Fibroblast of skin of scalp (primary cell): ENCODE measurements at regions not wholly inside any gene's neighbourhood (a gene's known extent, or its start where the extent isn't known, plus 50 kb on each side); places are given as distances from the start of the nearest gene placed in this dataset.
A peak's percentile ranks its signal among the peaks of the same experiment; 100 is the strongest.
"Not testable (repeated sequence)": the region's sequence is repeated elsewhere in the genome, so short reads cannot be mapped to it uniquely, and the experiment has no call there.

ENCODE experiments used
- DNase-seq: peaks from one replicate; pipeline ENCODE4 v3.0.0-alpha.2; 2013

- peak; percentile 52 for DNase-seq
These were observed 273.3 kb downstream of the NSUN3 start for GRCh38 chr3:94336046-94336753.

GRCh38 chr3:94345101-94345500 lies 282.2 kb downstream of the NSUN3 start:
- no peak for DNase-seq

DNA sequence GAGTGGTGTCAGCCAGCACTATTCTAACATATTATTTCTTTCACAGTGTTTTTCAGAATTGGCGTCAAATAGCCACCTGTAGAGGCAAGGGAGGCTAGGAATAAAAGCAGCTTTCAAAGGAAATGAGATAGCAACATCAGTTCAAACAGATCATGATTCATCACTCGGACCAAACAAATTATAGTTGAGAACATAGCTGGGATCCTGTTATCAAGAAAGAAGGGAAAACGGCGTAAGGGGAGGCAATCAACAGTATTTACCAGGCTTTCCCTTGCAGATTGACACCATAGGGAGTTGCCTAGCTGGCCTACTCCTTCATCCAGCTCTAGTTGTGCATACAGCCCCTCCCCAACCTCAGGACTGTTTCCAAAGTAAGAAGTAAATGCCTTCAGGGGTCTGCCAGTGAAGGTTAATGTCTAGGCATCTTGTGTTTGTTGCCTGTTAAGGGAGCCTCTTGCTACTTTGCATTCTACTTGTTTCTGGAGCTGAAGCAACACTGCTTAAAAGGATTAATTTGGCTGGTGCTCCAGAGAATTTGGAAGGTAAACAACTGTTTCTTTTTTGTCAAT lies 286.5 kb downstream of the NSUN3 start:
- DNase-seq: no peak

GRCh38 chr3:94356581-94356980 lies 293.7 kb downstream of the NSUN3 start:
- DNase-seq: no peak

DNA sequence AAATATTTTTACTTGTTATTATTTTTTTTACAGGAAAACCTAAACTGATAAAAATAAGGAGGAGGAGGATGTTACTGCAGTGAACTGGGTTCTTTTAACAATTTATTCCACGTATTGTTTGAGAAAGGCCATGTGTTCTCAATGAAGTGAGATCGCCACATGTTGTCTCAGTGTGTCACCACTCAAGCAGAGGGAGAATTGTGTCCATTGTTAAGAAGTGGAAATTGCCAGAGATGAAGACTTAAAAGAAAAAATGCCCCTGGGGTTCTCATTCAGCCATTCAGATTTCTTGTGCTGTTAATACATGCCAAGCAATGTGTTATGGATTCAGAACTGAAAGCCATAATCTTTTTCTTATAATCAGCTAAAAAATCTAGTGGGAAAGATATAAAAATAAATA lies 297.1 kb downstream of the NSUN3 start:
- DNase-seq: no peak

GRCh38 chr3:94360987-94361386 lies 298.1 kb downstream of the NSUN3 start:
- DNase-seq: peak; percentile 16

GRCh38 chr3:94362393-94362792 lies 299.5 kb downstream of the NSUN3 start:
- no peak for DNase-seq

DNA sequence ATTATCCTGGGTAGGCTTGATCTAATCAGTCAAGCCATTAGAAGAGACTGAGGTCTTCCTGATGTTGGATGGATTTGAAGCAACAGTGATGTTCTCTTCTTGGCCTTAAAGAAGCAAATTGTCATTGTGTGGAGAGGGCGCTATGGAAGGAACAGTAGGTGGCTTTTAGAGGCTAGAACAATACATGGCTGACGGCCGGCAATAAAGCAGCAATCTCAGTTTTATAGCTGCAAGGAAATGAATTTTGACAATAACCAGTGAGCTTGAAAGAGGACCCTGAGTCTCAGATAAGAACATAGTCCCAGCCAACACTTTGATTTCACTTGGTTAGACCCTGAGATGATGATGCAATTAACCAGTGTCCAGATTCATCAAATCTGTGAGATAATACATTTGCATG lies 302.1 kb downstream of the NSUN3 start:
- no peak for DNase-seq

DNA sequence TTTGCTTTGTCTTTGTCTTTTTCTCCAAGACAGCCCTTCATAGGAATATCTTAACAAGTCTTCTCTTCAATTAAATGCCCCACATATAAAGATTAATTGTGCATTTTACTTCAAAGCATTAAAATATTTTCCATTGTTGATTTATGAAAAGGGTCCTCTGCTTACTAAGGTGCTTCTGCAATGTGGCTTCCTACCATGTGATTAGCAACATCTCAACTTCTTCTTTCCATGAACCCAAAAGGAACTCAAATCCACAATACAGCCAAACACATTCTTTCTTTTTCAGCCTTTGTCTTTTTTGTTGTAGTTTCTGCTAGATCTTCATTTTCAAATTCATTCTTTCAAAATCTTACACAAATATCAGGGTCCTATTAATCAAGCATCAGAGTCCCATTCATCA lies 309.2 kb downstream of the NSUN3 start:
- DNase-seq: no peak

DNA sequence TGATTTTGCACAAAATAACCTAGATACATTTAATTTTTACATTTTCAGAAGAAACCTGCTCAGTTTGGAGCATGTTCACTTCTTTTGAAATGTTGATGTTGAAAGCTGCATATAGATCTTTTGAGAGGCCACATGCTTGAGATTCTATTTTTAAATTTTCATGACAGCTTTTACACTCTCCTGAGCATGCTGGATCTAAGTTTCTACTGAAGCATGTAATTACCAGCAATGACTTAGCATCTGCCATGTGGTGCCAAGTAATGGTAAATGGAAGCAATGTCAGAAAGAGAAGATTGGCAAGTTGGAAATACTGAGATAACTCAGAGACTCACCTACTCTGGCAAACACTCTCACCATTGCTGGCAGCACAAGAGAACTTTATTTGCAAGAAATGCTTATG lies 310.6 kb downstream of the NSUN3 start:
- no peak for DNase-seq

GRCh38 chr3:94374439-94375161 lies 311.7 kb downstream of the NSUN3 start:
- no peak for DNase-seq

DNA sequence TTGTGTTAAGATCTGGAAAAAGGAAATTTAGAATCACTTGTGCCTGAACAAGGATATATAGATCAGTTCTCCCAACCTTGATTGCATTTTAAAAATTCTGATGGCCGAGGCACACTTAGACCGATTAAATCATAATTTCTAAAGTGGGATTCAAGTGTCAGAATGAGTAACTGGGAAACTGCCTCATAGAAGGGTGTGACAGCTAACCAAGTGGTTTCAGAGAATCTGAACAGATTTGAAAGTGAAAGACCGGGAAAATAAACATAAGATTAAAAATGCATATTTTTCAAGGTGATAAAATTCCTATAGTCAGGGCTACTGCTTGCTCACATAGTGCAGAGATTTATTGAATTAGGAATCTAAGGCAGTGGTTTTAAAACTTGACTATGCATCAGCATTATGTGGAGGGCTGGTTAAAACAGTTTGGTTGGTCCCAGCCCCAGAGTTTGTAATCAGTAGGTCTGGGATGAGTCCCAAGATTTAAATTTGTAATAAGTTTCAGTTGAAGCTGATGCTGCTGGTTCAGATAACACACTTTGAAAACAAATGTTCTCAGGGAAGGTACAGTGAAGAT lies 314.3 kb downstream of the NSUN3 start:
- DNase-seq: not testable (repeated sequence)

DNA sequence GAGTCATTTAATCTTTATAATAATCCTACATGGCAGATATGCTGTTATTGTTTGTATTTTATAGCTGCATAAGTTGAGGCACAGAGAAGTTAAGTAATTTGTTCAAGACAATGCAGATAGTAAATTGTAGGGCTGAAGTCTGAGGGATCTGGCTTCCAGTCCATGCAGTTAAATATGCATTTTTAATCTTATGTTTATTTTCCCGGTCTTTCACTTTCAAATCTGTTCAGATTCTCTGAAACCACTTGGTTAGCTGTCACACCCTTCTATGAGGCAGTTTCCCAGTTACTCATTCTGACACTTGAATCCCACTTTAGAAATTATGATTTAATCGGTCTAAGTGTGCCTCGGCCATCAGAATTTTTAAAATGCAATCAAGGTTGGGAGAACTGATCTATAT lies 315.0 kb downstream of the NSUN3 start:
- DNase-seq: not testable (repeated sequence)

- DNase-seq: no peak
These were observed 315.5 kb downstream of the NSUN3 start for GRCh38 chr3:94378322-94378721.

GRCh38 chr3:94379264-94379663 lies 316.4 kb downstream of the NSUN3 start:
- no peak for DNase-seq

DNA sequence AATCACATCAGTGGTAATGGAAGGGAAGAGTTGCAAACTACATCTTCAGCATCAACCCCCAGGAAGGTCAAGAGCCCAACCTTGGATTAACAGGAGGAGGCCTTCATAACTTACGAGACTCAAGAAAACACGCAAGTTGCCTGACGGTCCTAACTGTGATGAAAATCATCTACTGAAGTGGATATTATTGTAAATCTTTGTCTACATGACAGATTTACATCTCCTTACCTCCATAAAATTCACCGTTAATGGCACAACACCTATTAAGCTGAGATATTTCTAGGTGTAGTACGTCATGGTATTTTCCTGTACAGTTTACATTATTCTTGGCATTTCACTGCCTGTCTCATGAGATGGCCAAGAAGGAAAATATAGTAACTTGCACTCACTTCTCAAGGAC lies 332.0 kb downstream of the NSUN3 start:
- DNase-seq: no peak

DNA sequence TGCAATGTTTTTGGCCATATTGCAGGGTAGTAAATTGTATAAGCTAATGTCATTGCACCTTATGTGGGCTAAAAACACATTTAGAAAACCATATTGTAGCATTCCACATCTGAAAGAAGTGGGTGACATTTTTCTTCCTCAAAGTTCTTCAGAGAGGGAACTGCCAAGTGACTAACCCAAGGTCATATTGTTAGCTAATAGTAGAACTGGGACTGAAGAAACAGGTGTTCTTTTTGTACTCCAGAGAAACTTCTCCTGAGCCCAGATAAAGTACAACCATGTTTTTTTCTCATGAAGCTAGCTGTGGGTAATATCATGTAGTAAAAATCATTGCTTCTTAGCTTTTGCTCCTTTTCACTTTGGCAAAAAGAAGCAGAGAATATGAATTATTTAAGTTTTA lies 333.0 kb downstream of the NSUN3 start:
- no peak for DNase-seq

DNA sequence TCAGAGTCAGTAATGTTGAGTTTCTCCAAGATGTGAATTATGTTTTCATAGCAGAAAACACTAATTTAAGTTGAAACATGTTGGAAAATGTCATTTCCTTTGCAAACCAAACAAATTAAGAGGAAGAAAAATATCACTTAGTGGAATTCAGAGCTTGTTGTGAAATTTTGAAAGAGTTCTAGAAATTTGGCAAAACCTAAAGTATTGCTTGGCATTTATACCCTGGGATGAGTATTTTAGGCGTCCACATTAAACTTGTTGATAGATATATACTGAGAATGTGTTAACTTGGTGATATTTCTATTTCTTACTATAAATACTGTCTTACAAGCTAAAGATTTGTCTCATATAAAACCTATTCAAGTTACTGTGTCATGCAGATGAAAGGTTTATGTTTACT lies 335.2 kb downstream of the NSUN3 start:
- no peak for DNase-seq

DNA sequence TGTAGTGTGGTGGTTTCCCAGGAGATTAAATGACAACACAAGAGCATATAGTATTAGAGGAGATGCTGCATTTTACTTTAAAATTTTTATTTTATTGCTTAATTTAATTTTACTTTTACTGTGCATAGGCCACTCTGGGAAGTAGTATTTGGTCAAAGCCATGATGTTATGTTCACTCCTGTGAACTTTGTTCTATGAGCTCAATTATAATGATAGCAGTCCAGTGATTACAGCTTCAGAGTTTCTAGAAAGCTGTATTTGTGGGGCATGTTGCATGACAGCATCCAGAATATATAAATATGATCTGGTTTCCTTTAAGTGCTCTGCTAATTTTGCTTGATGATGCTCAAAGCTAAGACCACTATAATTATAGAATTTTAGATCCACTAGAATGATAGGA lies 338.6 kb downstream of the NSUN3 start:
- no peak for DNase-seq

DNA sequence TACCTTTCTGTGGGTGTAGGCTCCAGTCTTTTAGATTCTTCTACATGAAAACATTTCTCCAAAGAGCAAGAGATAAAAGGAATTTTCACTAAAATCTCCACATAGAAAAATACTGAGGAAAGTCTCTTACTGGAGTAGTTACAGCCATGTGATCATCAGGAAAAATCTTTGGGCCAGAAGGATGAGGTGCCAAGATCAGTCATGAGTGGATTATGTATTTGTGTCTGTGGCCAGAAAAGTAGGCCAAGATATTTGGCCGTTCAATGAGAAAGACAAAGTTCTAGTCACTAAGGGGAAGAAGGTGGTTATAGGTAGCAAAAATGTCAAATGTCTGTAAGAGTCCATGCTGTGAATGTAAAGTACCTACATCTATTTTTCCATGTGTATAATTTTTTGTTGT lies 339.3 kb downstream of the NSUN3 start:
- DNase-seq: no peak

DNA sequence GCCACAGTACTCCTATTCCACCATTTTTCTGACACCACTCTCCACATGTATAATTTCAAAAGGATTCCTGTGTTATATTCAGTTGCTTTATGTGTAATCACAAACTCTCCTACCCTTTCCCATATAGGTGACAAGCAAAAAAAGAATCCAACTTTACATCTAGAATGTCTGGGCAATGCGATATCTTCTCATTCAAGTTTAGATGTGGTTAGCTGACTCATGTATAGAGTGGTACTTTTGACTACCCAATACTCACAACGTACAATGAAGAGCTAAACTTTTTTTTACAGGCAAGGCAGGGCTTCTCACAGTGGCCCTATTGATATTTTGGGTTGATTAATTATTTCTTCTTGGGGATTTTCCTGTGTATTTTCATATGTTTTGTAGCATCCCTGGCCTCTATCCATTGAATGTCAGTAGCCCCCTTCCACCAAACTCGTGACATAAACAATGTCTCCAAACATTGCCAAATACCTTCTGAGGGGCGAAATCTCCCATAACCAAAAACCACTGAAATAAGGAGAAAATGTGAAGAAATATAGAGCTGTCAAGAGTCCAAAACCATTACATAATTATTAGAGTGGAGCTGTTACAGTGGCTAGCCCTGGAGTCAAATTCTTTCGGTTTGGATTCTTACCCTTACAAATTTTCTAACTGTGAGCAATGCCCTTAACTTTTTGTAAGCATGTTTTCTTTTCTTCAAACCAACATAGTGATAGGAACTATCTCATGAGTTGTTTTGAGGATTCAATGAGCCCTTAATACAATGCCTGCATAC lies 342.6 kb downstream of the NSUN3 start:
- DNase-seq: peak; percentile 57

- no peak for DNase-seq
These were observed 343.7 kb downstream of the NSUN3 start for GRCh38 chr3:94406595-94406994.

DNA sequence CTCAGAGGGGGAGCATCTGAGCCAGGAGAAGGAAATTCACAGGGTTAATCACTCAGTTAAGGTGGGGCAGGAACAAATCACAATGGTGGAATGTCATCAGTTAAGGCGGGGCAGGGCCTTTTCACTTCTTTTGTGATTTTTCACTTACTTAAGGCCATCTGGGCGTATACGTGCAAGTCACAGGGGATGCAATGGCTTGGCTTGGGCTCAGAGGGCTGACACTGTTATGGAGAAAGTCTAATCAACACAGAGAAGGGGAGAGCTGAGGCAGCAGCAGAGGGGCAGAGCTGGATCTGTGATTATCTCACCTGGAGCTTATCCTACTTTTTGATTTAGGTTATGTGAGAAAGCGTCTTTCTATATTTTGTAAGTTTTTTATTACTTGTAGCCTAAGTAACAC lies 350.1 kb downstream of the NSUN3 start:
- not testable (repeated sequence) for DNase-seq
